ENCODE measurements at regions not wholly inside any gene's neighbourhood (a gene's known extent, or its start where the extent isn't known, plus 50 kb on each side); places are given as distances from the start of the nearest gene placed in this dataset.

GRCh38 chr1:194802572-194802971 lies 1616.2 kb upstream of the B3GALT2 start:
- TF ChIP-seq CTCF (conservative IDR thresholded peaks at IDR 0.05; ENCODE audit: low read length) (no peak), EZH2phosphoT487 (IDR thresholded peaks at IDR 0.05; ENCODE audit: borderline replicate concordance) (no peak)

Data from Loucy (cell line).